ENCODE measurements at regions not wholly inside any gene's neighbourhood (a gene's known extent, or its start where the extent isn't known, plus 50 kb on each side); places are given as distances from the start of the nearest gene placed in this dataset.

GRCh38 chr13:99629641-99630040, 128.4 kb downstream of the TM9SF2 start:
- Histone ChIP-seq H3K4me1 (ENCODE audit: insufficient read depth, low read length) (peaks cover 17% of the 10 kb centered on the region; the same call in 1 of the 2 replicates), H3K9ac (ENCODE audit: extremely low read depth, insufficient read length, low read length) (no peak overlapping the region), H2BK15ac (ENCODE audit: low read depth, low read length) (no peak overlapping the region), H3K27me3 (ENCODE audit: insufficient read depth, low read length) (no peaks in the 10 kb centered on the region), H2BK12ac (ENCODE audit: insufficient read length, low read depth, low read length) (no peak overlapping the region), H3K79me2 (ENCODE audit: insufficient read depth, low read length) (no peaks in the 10 kb centered on the region), H4K5ac (ENCODE audit: insufficient read length, low read depth, low read length) (no peak overlapping the region), H4K20me1 (ENCODE audit: control insufficient read depth, insufficient read depth, insufficient read length) (no peaks in the 10 kb centered on the region), H2BK20ac (ENCODE audit: low read depth, low read length, poor library complexity, severe bottlenecking) (no peak overlapping the region), H3K4ac (ENCODE audit: low read depth, low read length) (no peak overlapping the region), H3K18ac (ENCODE audit: insufficient read length, low read depth, low read length) (no peak overlapping the region), H3K23ac (ENCODE audit: insufficient read length, low read depth, low read length) (no peak overlapping the region), H2AK5ac (ENCODE audit: insufficient read length, low read length) (no peak overlapping the region), H2AFZ (ENCODE audit: low read length) (no peak overlapping the region), H3K23me2 (ENCODE audit: insufficient read length, low read depth, low read length, poor library complexity, severe bottlenecking) (no peaks in the 10 kb centered on the region), H3T11ph (ENCODE audit: low read length) (no peak overlapping the region), H4K91ac (ENCODE audit: insufficient read length, low read depth, low read length) (no peak overlapping the region), H3K9me3 (ENCODE audit: control insufficient read depth, low read depth, low read length) (no peaks in the 10 kb centered on the region), H3K56ac (ENCODE audit: insufficient read length, low read depth, low read length) (no peak overlapping the region), H3K4me2 (ENCODE audit: insufficient read depth, insufficient read length, low read length) (no peak overlapping the region), H4K8ac (replicated peaks; ENCODE audit: insufficient read length, low read depth, low read length) (no peak overlapping the region), H3K27ac (ENCODE audit: insufficient read length, low read depth, low read length) (no peak overlapping the region), H3K79me1 (ENCODE audit: insufficient read depth, low read depth, low read length, poor library complexity, severe bottlenecking) (no peaks in the 10 kb centered on the region), H3K14ac (ENCODE audit: insufficient read depth, low read length) (no peak overlapping the region), H2BK5ac (ENCODE audit: insufficient read length, low read length) (no peak overlapping the region), H2BK120ac (ENCODE audit: low read depth, low read length, poor library complexity, severe bottlenecking) (no peak overlapping the region)
- Mint-ChIP-seq H3K9me3 (peaks cover 6 to 14% of the 10 kb centered on the region in 2 experiments; a peak in 4 of 5 replicates), H3K27ac (no peak overlapping the region; a peak in 1 of 7 replicates), H3K36me3 (ENCODE audit: insufficient read depth in 1 of 3, low read depth in 3 of 3) (peaks cover 3 to 17% (median 6%) of the 10 kb centered on the region in 3 experiments; a peak in 6 of 7 replicates), H3K4me3 (no peak overlapping the region), H3K27me3 (ENCODE audit: low read depth) (no peaks in the 10 kb centered on the region; the same call in 1 of the 2 replicates), H3K4me1 (peaks cover 53 to 59% of the 10 kb centered on the region in 2 experiments)
- no CpG with 5 or more reads among the region's 5 CpGs for WGBS (ENCODE audit: extremely low coverage, insufficient read length, low lambda C conversion rate)
- DNase-seq: no peak
- no peak for TF ChIP-seq CTCF (conservative IDR thresholded peaks at IDR 0.05)

Data from H9 (cell line).